Colonic mucosa (tissue), 4 donors: ENCODE measurements at regions not wholly inside any gene's neighbourhood (a gene's known extent, or its start where the extent isn't known, plus 50 kb on each side); places are given as distances from the start of the nearest gene placed in this dataset.

Source experiments
- DNase-seq: peaks from one replicate; pipeline ENCODE4 v3.0.0-alpha.2; 2020
- H3K27ac ChIP-seq: fragments of 200-600 bp; one replicate; pipeline ENCODE4 v1.8.0; 2021
- H3K27me3 ChIP-seq: fragments of 200-600 bp; one replicate; pipeline ENCODE4 v1.8.0; 2021
- H3K36me3 ChIP-seq: fragments of 200-600 bp; one replicate; pipeline ENCODE4 v1.8.0; 2021
- H3K4me1 ChIP-seq: fragments of 200-600 bp; one replicate; pipeline ENCODE4 v1.8.0; 2021; ENCODE audit warnings: mild to moderate bottlenecking
- H3K4me3 ChIP-seq: fragments of 200-600 bp; one replicate; pipeline ENCODE4 v1.8.0; 2021
- H3K9ac ChIP-seq, 2 donors: one replicate each; pipeline ENCODE4 v1.7.0; 2013; ENCODE audit warnings: control low read depth in 2 of 2, low read depth in 2 of 2, low read length in 2 of 2
- H3K9me3 ChIP-seq: fragments of 200-600 bp; one replicate; pipeline ENCODE4 v1.8.0; 2021
- CTCF ChIP-seq: fragments of 200-600 bp; IDR thresholded peaks from one replicate; pipeline ENCODE4 v1.8.0; 2022; ENCODE audit warnings: antibody characterized with exemption, mild to moderate bottlenecking
- intact Hi-C: fragments of 100-400 bp; cut with DNase I; formaldehyde crosslinking; loops from one replicate; pipeline ENCODE4 v1.14.1; 2022
- donor health status: healthy.
- donor health status: DM: no; HTN: no; CAD: no.
- donor health status: DM: no; HTN: no; CAD: no.

- H3K9ac ChIP-seq: no peak overlapping the region
- H3K27me3 ChIP-seq: no peaks in the 10 kb centered on the region
- H3K4me1 ChIP-seq: no peaks in the 10 kb centered on the region
- H3K9me3 ChIP-seq: no peaks in the 10 kb centered on the region
- no peak for DNase-seq
- no peak overlapping the region for H3K27ac ChIP-seq
- no peak for TF ChIP-seq CTCF
- intact Hi-C loops: no loop called here
- no peaks in the 10 kb centered on the region for H3K36me3 ChIP-seq
- no peak overlapping the region for H3K4me3 ChIP-seq
Measured at GRCh38 chr13:77829963-77830362, 88.7 kb downstream of the EDNRB start.

GRCh38 chr13:77828799-77829198 lies 89.8 kb downstream of the EDNRB start:
- Histone ChIP-seq H3K36me3 (no peaks in the 10 kb centered on the region), H3K27ac (no peak overlapping the region), H3K27me3 (no peaks in the 10 kb centered on the region), H3K9ac (no peak overlapping the region), H3K9me3 (no peaks in the 10 kb centered on the region), H3K4me1 (no peaks in the 10 kb centered on the region), H3K4me3 (no peak overlapping the region)
- TF ChIP-seq CTCF: no peak
- intact Hi-C loops: no loop called here
- DNase-seq: no peak

- DNase-seq: no peak
- intact Hi-C loops: no loop called here
Measured at GRCh38 chr13:77827332-77827731, 91.3 kb downstream of the EDNRB start.

GRCh38 chr13:77820431-77821149 lies 98.0 kb downstream of the EDNRB start:
- Histone ChIP-seq H3K36me3 (no peaks in the 10 kb centered on the region), H3K4me1 (no peaks in the 10 kb centered on the region), H3K27ac (no peak overlapping the region), H3K9ac (no peak overlapping the region), H3K27me3 (no peaks in the 10 kb centered on the region), H3K4me3 (no peak overlapping the region), H3K9me3 (no peaks in the 10 kb centered on the region)
- no peak for DNase-seq
- TF ChIP-seq CTCF: no peak
- intact Hi-C loops: no loop called here

More at GRCh38 chr13:77827332-77827731, 91.3 kb downstream of the EDNRB start:
- Histone ChIP-seq H3K4me1 (no peaks in the 10 kb centered on the region), H3K9ac (no peak overlapping the region), H3K4me3 (no peak overlapping the region), H3K9me3 (no peaks in the 10 kb centered on the region), H3K36me3 (no peaks in the 10 kb centered on the region), H3K27me3 (no peaks in the 10 kb centered on the region), H3K27ac (no peak overlapping the region)
- no peak for TF ChIP-seq CTCF

DNA sequence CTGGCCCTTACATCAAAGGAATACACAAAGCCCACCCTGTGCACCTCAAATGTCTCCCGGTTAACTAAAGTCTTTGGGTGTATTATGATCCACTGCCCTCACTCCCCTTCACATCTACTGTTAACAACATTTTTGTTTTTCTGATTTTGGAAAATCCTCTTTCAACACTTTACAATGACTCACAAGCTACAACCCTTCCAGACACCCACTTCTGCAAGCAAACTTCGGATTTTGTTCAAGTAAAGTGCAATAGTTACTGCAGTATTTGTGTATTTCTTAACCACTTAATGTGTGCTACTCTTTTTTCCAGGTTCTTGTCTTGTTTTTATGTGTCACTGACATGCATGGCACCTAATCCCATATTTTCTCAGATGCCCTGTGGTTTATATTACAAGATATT lies 101.1 kb downstream of the EDNRB start:
- no peak overlapping the region for H3K9ac ChIP-seq
- H3K27ac ChIP-seq: no peak overlapping the region
- H3K4me3 ChIP-seq: no peak overlapping the region
- no peak for TF ChIP-seq CTCF
- intact Hi-C loops: no loop called here
- H3K36me3 ChIP-seq: no peaks in the 10 kb centered on the region
- no peaks in the 10 kb centered on the region for H3K9me3 ChIP-seq
- no peaks in the 10 kb centered on the region for H3K27me3 ChIP-seq
- DNase-seq: no peak
- H3K4me1 ChIP-seq: no peaks in the 10 kb centered on the region
